NCI-H1930 (cell line): ENCODE measurements at regions not wholly inside any gene's neighbourhood (a gene's known extent, or its start where the extent isn't known, plus 50 kb on each side); places are given as distances from the start of the nearest gene placed in this dataset.

ENCODE experiments used
- DNase-seq, 2 experiments: peaks; one replicate each; lab custom pipeline; 2025; lab: John Stamatoyannopoulos, UW

- DNase-seq: no peak
Measured at GRCh38 chr18:72086421-72086820, 457.7 kb downstream of the CBLN2 start.

GRCh38 chr18:72075040-72075439 lies 469.1 kb downstream of the CBLN2 start:
- DNase-seq: no peak

GRCh38 chr18:72063001-72063400 lies 481.1 kb downstream of the CBLN2 start:
- no peak for DNase-seq

- DNase-seq: no peak
Measured at GRCh38 chr18:72058851-72059250, 485.3 kb downstream of the CBLN2 start.

- DNase-seq: no peak
Measured at GRCh38 chr18:72056171-72056570, 488.0 kb downstream of the CBLN2 start.

GRCh38 chr18:72041313-72042032 lies 502.7 kb downstream of the CBLN2 start:
- no peak for DNase-seq

- DNase-seq: no peak
Measured at GRCh38 chr18:72013427-72013850, 530.7 kb downstream of the CBLN2 start.

- DNase-seq: no peak
Measured at GRCh38 chr18:71998547-71999097, 545.5 kb downstream of the CBLN2 start.

GRCh38 chr18:71995904-71996465 lies 548.2 kb downstream of the CBLN2 start:
- no peak for DNase-seq

- DNase-seq: no peak
Measured at GRCh38 chr18:71994273-71994672, 549.9 kb downstream of the CBLN2 start.

- DNase-seq: no peak
Measured at GRCh38 chr18:71989616-71990015, 554.5 kb downstream of the CBLN2 start.

GRCh38 chr18:71986351-71987050 lies 557.6 kb downstream of the CBLN2 start:
- DNase-seq: no peak

- no peak for DNase-seq
Measured at GRCh38 chr18:71976744-71977143, 567.4 kb downstream of the CBLN2 start.

GRCh38 chr18:71966791-71967190 lies 577.4 kb downstream of the CBLN2 start:
- no peak for DNase-seq

- DNase-seq: no peak
Measured at GRCh38 chr18:71958605-71959004, 585.5 kb downstream of the CBLN2 start.

GRCh38 chr18:71951001-71951400 lies 593.1 kb downstream of the CBLN2 start:
- no peak for DNase-seq

GRCh38 chr18:71942433-71942832 lies 601.7 kb downstream of the CBLN2 start:
- DNase-seq: no peak

GRCh38 chr18:71939483-71939882 lies 604.7 kb downstream of the CBLN2 start:
- no peak for DNase-seq

- DNase-seq: no peak
Measured at GRCh38 chr18:71936744-71937143, 607.4 kb downstream of the CBLN2 start.

GRCh38 chr18:71919211-71919610 lies 624.9 kb downstream of the CBLN2 start:
- DNase-seq: no peak

- no peak for DNase-seq
Measured at GRCh38 chr18:71913641-71914040, 630.5 kb downstream of the CBLN2 start.

- peak; percentile 15 to 28 for DNase-seq
Measured at GRCh38 chr18:71902482-71902881, 641.7 kb downstream of the CBLN2 start.
